Ammon's horn (tissue), 1 donor: ENCODE measurements at regions not wholly inside any gene's neighbourhood (a gene's known extent, or its start where the extent isn't known, plus 50 kb on each side); places are given as distances from the start of the nearest gene placed in this dataset.
"Not testable (repeated sequence)": the region's sequence is repeated elsewhere in the genome, so short reads cannot be mapped to it uniquely, and the experiment has no call there.

ENCODE experiments used
- DNase-seq: peaks from one replicate; pipeline ENCODE4 v3.0.0-alpha.2; 2016; ENCODE audit warnings: low spot score

DNA sequence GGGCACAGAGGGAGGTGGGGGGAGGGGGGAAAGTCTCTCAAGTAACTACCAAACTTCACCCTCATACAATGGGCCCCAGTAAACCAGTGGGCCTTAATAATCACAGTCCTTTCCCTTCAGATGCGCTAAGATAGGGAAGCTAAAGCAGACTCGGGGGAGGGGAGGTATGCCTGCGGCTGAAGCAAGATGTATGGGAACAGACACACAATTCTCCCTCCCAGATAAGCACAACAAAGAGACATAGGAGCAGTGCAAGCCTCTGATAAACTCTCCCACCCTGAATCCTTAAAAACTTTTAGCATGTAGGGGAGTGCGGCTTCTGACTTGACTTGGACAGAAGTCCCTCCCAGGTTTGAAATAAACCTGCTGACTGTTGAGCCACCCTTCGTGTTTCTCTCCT, 54.7 kb downstream of the PROP1 start:
- not testable (repeated sequence) for DNase-seq

DNA sequence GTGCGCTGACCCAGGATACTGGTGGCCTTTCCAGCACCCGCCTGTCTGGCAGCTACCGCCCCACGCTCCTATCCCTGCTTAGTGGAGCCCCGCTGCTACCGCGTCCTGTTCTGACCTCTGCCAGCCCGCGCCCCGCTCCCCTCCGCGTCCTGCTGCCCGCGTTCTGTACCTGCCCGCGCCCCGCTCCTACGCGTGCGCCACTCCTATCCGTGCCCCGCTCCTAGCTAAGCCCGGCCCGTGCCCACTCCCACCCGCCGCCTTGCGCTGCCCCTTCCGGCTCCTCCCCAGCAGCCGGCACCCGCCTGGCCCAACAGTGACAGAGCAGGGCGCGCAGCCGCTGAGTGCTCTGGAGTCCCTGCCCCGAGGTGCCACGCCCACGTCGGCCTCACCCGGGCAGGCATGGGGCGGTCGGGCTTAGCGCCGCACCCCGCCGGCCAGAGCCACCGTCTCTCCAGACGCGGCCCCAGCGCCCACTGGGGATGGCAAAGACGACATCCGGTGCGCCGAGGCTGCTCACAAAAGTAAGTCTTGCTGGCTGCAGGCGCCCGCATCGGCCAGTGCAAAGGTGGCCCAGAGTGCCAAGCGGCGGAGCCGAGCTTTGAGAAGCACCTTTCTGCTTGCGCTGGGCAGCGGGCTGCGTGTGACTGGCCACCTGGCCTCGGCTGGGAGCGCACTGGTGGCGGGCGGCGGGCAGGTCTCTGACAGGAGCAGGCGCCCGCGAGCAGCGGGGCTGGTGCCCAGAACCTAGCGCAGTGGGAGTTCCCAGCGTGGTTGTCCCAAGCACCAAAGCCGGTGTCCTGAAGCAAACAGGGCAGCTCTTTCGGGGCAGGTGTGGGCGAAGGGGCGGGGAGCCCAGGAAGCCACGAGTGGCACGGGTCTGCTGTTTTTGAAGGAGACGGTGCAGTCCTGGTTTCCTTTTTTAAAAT, 56.5 kb downstream of the PROP1 start:
- DNase-seq, result not testable (repeated sequence)

DNA sequence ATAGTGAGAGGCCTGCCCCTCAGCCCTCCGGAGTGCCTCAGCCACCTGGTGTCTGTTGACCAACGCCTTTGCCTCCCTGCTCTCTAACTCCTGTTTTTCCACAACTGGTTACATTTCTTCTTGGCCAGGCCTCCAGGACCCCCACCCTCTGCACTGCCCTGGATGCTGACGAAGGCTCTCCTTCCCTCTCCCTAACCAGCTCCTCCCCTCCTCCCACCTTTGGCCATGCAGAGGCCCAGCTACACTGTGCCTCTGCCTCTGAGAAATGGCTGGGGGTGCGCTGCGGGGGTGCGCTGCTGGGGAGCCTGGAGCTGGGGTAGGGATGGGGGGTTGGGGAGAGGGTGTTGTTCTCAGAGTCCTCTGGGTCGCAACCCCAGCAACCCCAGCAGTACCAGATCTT, 57.3 kb downstream of the PROP1 start:
- not testable (repeated sequence) for DNase-seq

DNA sequence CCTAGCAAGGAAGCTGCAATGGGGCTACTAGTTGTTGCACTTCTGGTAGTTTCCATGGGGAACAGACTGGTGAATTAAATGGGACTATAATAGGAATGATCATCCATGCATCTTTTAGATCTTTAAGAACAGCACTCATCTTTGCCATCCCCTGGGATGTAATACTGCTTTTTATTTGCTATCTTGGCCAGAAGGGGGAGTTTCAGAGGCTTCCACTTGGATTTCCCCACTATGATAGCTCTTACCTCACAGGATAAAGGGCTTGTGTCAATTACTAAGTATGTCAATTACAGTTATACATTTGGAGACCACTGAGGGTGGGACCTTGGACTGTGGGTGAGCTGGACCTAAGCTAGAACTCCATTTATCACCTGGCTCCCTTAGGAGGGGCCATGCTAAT, 61.8 kb downstream of the PROP1 start:
- DNase-seq, result not testable (repeated sequence)

DNA sequence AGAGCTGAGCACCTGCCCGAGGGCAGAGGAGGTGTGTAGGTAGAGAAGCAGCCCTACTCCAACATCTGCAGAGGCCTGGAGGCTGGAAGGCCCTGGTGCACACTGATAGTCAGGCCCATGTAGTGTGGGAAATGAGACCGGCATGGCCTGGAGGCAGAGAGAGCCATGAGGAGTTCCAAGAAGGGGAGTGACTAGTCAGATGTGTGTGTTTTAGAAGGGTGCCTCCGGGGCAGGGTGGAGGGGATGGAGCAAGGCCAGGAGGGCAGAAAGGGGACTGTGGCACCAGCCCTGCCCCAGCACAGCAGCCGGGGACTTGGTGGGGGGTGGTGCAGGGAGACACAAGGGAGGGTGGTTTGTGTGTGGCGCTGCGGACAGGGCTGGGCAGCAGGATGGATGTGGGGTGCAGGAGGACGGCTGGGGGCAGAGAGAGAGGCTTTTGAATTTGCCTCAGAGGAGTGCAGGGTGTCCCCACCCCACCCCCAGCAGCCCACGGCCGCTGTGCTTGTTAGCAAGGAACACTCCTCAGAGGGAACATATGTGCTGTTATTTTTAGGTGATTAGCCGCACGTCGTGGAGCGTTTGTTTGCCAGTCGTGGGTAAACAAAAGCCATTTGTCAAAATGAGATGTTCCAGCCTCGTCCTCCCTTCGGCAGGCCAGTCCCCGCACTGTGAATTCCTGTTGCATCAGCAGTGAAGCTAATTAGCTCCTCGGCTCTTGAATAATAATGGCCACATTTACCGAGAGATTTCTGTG, 65.6 kb downstream of the PROP1 start:
- peak; percentile 36 for DNase-seq

DNA sequence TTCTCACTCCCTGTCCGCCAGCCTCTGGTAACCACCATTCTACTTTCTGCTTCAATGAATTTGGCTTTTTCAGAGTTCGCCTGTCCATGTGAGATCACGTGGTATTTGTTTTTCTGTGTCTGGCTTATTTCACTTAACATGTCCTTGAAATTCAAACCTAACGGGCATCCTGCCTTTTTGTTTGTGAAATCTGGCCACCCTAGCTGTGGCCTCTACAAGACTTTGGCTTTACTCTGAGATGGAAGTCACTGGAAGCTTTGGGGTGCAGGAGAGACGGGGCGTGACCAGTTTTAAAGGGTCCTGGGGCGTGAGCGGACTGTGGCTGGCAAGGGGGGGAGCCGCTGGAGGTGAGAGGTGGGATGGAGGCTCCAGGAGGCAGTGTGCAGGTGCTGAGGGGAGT, 66.4 kb downstream of the PROP1 start:
- not testable (repeated sequence) for DNase-seq

DNA sequence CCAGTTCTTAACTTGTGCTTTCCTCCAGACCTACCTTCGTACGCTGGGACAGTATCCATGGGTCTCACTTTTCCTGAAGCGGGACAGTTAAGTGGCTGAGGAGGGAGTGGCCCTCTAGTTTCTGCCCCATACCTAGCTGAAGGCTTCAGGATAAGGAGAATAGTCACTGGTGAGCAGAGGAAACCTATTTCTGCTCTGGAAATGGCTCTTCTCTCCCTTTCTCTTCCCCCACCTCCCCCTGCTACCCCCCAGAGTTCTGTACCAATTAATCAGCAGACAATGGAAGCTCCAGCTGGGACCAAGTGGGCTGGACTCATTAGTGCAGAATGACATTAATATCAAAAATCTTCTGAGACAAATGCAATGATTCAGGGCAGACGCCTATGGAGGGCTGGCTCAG, 68.5 kb downstream of the PROP1 start:
- DNase-seq, result not testable (repeated sequence)

DNA sequence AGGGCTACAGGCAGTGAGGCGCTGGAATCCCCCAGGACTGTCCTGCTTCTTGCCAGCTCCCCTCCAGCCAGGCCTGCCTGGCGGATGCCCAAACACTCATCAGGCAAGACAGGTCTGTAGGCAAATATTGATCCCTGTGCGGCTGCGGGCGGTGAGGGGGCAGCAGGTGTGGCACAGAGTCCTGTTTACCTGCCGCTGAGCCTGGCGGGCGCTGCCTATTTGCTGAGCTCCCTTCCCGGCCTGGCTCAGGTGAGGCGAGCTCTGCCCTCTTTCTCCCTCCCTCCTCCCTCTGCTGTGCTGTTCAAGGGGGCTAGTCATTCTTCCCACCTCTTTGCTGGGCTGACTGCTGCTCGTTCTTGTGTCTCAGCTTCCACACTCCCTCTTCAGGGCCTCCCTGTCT, 71.5 kb downstream of the PROP1 start:
- DNase-seq, result not testable (repeated sequence)

DNA sequence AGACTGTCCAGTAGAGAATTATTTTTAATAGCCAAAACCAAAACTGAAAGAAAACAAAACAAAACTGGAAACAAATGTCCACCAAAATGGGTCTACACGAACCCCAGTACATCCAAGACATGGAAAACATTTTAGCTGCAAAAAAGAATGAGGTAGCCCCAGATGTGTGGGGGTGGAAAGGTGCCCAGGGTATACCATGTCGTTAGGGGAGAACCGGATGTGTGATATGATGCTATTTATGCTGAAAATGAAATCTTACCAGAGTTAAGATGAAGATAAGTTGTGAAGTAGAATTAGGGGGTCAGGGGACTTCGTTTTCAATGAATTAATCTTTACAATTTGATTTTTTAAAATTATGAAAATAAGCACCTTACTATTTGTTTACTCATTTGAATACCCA, 72.2 kb downstream of the PROP1 start:
- DNase-seq, result not testable (repeated sequence)

DNA sequence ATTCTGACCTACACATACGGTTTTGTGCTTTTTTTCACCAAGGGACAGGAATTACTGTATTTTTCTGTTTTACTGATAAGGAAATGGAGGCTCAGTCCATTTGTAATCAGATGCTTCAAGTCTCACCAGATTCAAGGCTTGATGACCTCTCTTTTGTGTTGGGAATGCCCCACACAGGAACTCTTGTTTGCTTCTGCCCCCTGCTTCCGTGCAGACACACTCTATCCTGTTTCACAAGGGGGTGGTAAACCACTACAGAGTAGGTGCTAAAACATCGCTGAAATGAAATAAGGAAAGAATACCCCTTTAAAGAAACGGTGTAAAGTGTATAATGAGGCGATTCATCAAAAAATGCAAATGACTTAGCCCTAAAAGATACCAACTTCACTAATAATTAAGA, 72.9 kb downstream of the PROP1 start:
- not testable (repeated sequence) for DNase-seq

DNA sequence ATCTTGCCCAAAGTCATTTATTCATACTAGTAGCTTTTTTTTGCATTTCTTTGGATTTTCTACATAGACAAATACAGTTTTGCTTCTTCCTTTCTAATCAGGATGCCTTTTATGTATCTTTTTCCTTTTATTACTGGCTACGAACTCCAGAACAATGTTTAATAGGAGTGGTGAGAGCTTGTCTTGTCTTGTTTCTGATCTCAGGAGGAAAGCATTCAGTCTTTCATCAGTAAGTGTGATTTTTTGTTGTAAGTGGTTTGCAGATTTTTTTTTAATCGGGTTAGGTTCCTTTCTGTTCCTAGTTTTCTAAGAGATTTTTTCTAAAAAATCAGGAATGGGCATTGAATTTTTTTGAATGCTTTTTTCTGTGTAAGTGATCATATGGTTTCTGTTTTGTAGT, 86.8 kb downstream of the PROP1 start:
- not testable (repeated sequence) for DNase-seq

DNA sequence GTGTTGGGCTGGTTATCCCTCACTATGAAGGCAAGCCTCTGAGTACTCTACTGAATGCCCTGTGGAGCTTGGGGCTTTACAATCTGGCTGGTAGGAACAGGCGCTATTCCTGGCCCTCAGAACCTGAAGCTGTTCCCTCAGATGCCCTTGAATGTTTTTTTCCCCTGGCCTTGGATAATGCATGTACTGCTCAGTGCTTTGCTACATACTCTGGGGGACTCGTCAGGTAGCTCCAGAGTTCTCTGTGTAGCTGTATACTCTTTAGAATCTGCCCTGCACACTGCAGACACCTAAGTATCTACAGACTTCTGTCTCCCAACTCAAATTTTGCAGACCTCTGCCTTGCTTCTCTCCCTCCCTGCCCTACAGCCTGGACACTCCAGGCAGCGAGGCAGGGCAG, 93.2 kb downstream of the PROP1 start:
- not testable (repeated sequence) for DNase-seq

DNA sequence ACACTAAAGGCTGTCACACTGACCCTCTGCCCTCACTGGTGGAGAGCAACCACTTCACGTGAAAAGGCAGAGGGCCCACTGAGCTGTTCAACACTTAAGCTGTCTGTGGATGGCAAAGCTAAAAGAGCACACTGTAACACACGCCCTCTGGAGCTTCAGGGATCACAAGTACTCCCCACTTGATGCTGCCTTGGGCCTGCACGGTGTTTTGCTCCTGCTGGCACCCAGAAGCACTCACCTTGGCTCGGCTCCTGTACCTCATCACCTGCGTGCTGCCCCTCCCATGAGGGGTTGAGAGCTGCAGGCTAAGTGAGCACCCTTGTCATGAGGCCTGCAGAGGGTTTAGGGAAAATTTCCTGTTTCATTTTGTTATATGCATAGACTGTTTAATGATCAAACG, 96.0 kb downstream of the PROP1 start:
- DNase-seq, result not testable (repeated sequence)

DNA sequence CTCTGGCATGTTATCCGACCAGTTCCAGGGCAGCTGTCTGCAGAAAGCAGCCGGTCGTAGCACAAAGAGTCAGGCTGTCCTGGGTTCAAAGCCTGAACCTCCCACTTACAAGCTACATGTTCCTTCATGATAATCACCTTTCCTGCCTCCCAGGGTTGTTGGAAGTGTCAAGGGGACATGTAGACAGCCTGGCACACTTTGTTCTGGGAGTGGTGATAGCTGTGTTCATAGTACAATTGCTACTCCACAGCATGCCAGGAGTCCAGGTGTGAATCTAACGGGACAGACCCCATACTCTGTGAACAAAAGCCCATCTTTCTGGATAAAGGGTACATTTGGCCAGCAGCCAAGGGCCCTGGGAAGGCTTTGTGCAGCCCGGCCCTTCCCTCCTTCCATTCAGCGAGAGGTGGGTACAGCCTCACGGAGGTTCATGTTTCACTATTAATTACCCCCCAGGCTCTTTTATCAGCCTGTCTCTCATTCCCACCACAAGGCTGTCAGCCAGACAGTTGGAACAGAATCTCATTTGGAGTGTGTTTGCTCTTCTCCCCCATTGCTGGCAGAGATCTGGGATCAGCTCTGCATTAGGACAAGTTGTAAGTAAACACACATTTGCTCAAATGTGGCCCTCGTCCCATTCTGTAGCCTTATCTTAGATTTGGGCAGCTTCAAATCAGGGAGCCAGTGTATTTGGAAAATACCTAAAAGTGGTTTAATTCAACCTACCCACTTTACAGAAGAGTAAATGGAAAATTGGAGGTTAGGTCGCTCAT, 101.2 kb downstream of the PROP1 start:
- DNase-seq, result not testable (repeated sequence)

DNA sequence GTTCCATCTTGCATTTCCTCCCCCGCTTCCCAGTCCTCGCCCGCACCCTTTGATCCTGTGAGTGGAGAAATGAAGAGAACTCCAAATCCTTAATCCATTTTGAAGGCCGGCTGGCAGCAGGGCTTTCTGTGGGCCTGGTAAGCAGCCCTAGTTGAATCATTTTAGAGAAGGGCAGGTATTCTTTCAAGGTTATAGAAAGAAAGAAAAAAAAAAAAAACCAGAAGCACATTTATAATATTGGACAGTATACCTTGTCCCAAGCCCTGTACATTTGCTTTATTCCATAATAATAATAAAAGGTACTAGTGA, 103.7 kb downstream of the PROP1 start:
- not testable (repeated sequence) for DNase-seq

DNA sequence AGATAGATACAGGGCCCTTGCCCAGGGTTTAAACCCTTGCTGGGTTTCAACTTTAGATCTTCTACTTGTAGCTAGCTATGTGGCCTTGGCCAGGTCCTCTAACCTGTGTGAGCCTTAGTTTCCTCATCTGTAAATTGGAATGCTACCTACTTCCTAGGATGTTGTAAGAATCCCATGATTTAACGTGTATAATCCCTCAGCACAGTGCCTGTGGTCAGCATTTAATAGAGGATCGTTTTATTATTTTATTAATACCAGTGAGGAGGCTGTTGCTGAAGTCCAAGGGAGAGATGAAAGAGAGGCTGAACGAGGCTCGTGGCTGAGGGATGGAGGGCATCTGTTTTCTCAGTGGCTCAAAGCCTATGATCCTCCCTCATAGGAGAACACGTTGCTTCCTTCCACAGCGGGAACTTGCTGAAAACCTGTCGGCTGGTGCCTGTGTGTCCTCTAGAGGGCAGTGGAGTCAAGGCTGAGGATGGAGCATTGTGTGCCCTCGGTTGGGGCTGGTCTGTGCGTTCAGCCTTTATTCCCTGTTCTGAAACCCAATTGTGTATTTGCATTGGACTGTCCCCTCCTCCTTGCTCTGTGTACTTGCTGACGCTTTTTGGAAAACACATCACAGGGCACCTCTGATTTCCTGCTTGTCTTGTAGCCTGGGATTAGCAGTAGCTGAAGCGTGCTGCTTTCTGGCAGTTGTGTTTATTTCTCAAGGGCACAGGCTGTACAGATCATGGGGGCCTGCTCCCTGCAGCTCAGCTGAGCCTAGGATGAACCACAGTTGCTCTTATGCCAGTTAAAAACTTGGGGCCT, 104.3 kb downstream of the PROP1 start:
- DNase-seq, result not testable (repeated sequence)

DNA sequence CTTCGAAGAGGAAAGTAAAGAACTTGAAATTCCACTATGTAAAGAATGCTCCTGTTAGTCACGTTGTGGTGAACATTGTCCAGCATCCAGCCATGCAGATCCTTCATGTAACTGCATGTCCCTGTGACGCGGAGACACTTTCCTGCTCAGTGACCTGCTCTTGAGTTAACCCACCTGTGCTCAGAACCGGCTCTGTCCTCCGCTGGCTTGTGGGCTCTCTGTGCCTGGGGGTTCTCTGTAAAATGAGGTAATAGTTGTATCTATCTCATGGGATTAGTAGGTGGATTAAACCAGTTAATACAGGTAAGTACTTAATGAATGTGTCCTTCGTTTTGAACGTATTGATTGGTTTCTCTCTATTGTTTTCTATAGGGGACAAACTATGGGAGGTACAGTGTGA, 100.6 kb upstream of the FAM153A start:
- not testable (repeated sequence) for DNase-seq

DNA sequence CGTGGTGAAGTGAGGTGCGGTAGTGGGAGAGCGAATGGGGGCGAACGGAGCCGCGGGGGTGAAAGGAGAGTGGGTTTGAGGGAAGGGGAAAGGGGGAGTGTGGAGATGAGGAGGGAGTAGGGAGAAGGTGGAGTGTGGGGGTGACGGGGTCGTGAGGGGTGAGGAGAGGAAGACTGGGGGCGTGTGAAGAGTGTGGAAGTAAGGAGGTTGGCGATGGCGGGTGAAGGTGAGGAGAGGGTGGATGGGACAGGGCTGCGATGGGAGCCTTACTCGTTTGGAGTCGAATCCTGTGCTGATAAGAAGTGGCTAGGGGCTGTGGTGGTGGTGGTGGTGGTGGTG, 93.2 kb upstream of the FAM153A start:
- DNase-seq, result not testable (repeated sequence)

DNA sequence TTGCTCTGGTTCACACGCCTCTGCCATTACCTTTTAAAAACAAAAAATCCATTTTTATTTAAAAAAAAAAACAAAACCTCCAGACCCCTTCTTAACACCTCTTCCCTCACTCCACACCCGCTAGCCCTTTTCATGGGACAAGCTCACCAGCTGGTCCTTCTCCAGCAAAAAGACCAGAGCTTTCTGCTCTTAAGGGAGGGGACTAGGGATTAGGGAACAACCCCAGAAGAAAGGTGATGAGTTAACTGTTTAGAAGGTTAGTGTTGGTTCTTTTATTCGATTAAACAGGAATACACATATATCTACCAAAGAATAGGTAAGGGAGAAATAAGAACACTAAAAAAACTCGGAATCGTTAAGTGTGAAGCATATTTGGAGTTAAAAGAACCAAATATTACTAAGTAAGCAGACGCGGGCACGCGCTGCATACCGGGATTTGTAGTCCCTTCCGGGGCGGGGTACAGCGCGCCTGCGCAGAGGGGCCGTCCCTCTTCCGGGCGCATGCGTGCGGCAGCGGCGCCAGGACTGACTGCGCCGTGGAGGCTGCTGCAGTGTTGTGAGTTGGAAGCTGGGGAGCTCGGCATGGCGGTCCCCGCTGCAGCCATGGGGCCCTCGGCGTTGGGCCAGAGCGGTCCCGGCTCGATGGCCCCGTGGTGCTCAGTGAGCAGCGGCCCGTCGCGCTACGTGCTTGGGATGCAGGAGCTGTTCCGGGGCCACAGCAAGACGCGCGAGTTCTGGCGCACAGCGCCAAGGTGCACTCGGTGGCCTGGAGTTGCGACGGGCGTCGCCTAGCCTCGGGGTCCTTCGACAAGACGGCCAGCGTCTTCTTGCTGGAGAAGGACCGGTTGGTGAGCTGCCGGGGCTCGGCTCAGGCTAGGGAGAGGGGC, 92.6 kb upstream of the FAM153A start:
- DNase-seq, result not testable (repeated sequence)

DNA sequence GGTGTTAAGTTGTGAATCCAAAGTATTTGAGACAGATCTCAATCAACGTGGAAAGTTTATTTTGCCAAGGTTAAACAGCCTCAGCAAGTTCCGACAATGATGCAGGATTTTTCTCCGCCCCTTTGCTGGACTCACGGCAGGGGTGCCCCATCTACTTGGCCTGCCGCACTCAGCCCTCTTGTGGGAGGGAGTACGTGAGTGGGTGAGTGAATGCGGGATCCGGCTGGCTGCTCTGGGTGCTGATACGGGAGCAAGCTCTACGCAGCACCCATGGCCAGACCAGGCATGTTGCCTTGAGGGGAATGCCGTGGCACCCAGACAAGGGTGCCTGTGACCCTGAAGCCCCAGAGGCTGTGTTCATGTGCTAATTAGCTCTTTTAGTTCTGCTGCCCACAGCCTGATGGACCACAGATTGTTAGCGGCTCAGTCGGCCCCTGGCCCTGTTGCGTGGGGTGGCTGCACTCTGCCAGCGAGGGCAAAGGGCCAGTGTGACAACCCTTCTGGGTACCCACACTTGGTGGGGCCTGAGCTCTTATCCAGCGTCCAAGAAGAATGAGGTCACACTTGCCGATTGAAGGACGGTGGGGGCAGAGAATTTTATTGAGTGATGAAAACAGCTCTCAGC, 81.2 kb upstream of the FAM153A start:
- not testable (repeated sequence) for DNase-seq
